SU-DHL-6 (cell line): ENCODE measurements at regions not wholly inside any gene's neighbourhood (a gene's known extent, or its start where the extent isn't known, plus 50 kb on each side); places are given as distances from the start of the nearest gene placed in this dataset.
"Not testable (repeated sequence)": the region's sequence is repeated elsewhere in the genome, so short reads cannot be mapped to it uniquely, and the experiment has no call there.

Source experiments
- H2AFZ ChIP-seq: fragments of 200-600 bp; sonication (generic); 2 replicates; pipeline ENCODE4 v1.6.1; 2014; ENCODE audit warnings: low read depth, mild to moderate bottlenecking, moderate library complexity, mixed read lengths, antibody characterized with exemption, low read length; ENCODE audit not compliant: severe bottlenecking
- H3F3A ChIP-seq: fragments of 200-600 bp; shearing (Covaris generic); 2 replicates; pipeline ENCODE4 v1.6.0; 2016; ENCODE audit warnings: antibody characterized with exemption, mild to moderate bottlenecking; ENCODE audit not compliant: insufficient read depth
- H3K27ac ChIP-seq: fragments of 200-600 bp; sonication (generic); 2 replicates; pipeline ENCODE4 v1.5.1; 2016; ENCODE audit warnings: low read depth, mild to moderate bottlenecking, low read length, moderate library complexity, mixed read lengths
- H3K27me3 ChIP-seq: fragments of 200-600 bp; sonication (generic), shearing (Covaris generic); 2 replicates; pipeline ENCODE4 v1.6.0; 2014; ENCODE audit warnings: mild to moderate bottlenecking, low read length
- H3K36me3 ChIP-seq: fragments of 200-600 bp; sonication (generic); 2 replicates; pipeline ENCODE4 v1.6.1; 2014; ENCODE audit warnings: mild to moderate bottlenecking, low read length, mixed read lengths
- H3K4me2 ChIP-seq: fragments of 300-600, 200-600 bp; shearing (Covaris generic), sonication (generic); 2 replicates; pipeline ENCODE4 v1.6.0; 2014; ENCODE audit warnings: low read length, low read depth, mild to moderate bottlenecking; ENCODE audit not compliant: poor library complexity, severe bottlenecking
- H3K4me3 ChIP-seq: fragments of 200-600 bp; sonication (generic); 2 replicates; pipeline ENCODE4 v1.5.1; 2014; ENCODE audit warnings: antibody characterized with exemption, low read length, mild to moderate bottlenecking, mixed read lengths; ENCODE audit not compliant: insufficient read depth, poor library complexity, severe bottlenecking
- H3K79me2 ChIP-seq: fragments of 200-600 bp; sonication (generic); 2 replicates; pipeline ENCODE4 v1.6.1; 2014; ENCODE audit warnings: mild to moderate bottlenecking, low read length, moderate library complexity; ENCODE audit not compliant: insufficient read depth
- H3K9ac ChIP-seq: fragments of 200-600 bp; sonication (generic); 2 replicates; pipeline ENCODE4 v1.7.0; 2014; ENCODE audit warnings: mild to moderate bottlenecking, low read length
- H3K9me2 ChIP-seq: fragments of 200-600 bp; sonication (generic); replicated peaks from 2 replicates; pipeline ENCODE4 v1.6.1; 2014; ENCODE audit warnings: low read length; ENCODE audit not compliant: insufficient read depth
- H3K9me3 ChIP-seq: fragments of 200-600 bp; sonication (generic); 2 replicates; pipeline ENCODE4 v1.6.1; 2014; ENCODE audit warnings: low read length, mixed read lengths; ENCODE audit not compliant: insufficient read depth
- H4K20me1 ChIP-seq: fragments of 200-600 bp; sonication (generic); 2 replicates; pipeline ENCODE4 v1.6.1; 2014; ENCODE audit warnings: low read depth, mild to moderate bottlenecking, antibody characterized with exemption, low read length, moderate library complexity, mixed read lengths
- EZH2phosphoT487 ChIP-seq: fragments of 200-600 bp; sonication (generic), shearing (Covaris generic); conservative IDR thresholded peaks from 2 replicates; pipeline ENCODE4 v1.6.1; 2018; ENCODE audit warnings: mild to moderate bottlenecking, antibody characterized with exemption, low read length, moderate library complexity, mixed read lengths
- TF ChIP-seq, protein P1 (sequence below): fragments of 200-600 bp; sonication (generic); IDR thresholded peaks from one replicate; pipeline ENCODE4 v1.5.1; 2017; ENCODE audit warnings: antibody characterized with exemption, mild to moderate bottlenecking, low read length, moderate library complexity; ENCODE audit not compliant: insufficient read depth, poor library complexity, severe bottlenecking

DNA sequence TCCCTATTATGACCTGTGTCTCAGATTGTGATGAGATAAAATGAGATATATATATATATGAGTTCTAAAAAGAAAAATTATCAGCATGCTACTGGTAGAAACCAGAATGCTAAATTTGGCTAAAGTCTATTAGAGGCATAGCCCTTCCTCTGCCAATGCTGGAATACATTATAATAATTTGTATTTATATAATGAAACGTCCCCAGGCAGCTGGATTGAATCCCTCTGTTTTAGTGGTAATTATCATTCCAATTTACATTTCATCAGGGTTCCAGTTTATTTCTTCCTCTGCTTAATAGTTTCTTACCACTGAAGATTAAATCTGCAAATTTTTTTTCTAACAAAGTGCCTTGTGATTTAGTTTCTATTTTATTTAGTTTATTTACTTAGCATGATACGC is 71.8 kb upstream of the ABI1 start:
- no peak overlapping the region for H2AFZ ChIP-seq
- no peaks in the 10 kb centered on the region for H3K9me3 ChIP-seq
- no peaks in the 10 kb centered on the region for H3K36me3 ChIP-seq
- H3K4me2 ChIP-seq, result no peak overlapping the region
- no peaks in the 10 kb centered on the region for H3F3A ChIP-seq
- H3K27ac ChIP-seq, result no peak overlapping the region
- no peaks in the 10 kb centered on the region for H3K9me2 ChIP-seq
- no peak overlapping the region for H3K4me3 ChIP-seq
- H3K9ac ChIP-seq, result no peak overlapping the region
- H4K20me1 ChIP-seq, result no peaks in the 10 kb centered on the region
- TF ChIP-seq, protein P1, sequence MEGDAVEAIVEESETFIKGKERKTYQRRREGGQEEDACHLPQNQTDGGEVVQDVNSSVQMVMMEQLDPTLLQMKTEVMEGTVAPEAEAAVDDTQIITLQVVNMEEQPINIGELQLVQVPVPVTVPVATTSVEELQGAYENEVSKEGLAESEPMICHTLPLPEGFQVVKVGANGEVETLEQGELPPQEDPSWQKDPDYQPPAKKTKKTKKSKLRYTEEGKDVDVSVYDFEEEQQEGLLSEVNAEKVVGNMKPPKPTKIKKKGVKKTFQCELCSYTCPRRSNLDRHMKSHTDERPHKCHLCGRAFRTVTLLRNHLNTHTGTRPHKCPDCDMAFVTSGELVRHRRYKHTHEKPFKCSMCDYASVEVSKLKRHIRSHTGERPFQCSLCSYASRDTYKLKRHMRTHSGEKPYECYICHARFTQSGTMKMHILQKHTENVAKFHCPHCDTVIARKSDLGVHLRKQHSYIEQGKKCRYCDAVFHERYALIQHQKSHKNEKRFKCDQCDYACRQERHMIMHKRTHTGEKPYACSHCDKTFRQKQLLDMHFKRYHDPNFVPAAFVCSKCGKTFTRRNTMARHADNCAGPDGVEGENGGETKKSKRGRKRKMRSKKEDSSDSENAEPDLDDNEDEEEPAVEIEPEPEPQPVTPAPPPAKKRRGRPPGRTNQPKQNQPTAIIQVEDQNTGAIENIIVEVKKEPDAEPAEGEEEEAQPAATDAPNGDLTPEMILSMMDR, result no peak
- TF ChIP-seq EZH2phosphoT487, result no peak
- H3K79me2 ChIP-seq, result no peaks in the 10 kb centered on the region
- no peaks in the 10 kb centered on the region for H3K27me3 ChIP-seq

DNA sequence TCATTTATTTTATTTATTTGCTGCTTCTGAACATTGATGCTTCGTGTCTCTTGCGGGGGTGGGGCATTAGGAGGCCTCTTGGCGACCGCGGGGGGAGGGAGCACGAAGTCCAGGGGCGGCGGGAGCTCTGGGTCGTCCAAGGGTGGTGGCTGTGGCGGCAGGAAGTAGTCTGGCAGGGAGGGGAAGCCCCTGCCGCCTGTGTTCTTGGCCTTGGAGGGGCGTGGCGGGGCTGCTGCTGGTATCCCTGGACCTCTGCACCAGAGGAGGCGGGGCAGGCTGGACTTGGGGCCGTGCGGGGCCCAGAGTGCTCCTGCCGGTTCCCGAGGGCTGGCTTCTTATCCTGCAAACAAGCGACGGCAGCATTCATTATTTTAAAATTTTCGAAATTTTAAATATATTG is 70.5 kb upstream of the ABI1 start:
- TF ChIP-seq EZH2phosphoT487, result no peak
- TF ChIP-seq, protein P1, result no peak
- Histone ChIP-seq H3F3A (no peaks in the 10 kb centered on the region), H2AFZ (no peak overlapping the region), H3K4me2 (no peak overlapping the region), H3K79me2 (no peaks in the 10 kb centered on the region), H3K27me3 (no peaks in the 10 kb centered on the region), H3K9me3 (no peaks in the 10 kb centered on the region), H3K27ac (no peak overlapping the region), H3K4me3 (no peak overlapping the region), H3K36me3 (no peaks in the 10 kb centered on the region), H4K20me1 (no peaks in the 10 kb centered on the region), H3K9ac (no peak overlapping the region), H3K9me2 (no peaks in the 10 kb centered on the region)

DNA sequence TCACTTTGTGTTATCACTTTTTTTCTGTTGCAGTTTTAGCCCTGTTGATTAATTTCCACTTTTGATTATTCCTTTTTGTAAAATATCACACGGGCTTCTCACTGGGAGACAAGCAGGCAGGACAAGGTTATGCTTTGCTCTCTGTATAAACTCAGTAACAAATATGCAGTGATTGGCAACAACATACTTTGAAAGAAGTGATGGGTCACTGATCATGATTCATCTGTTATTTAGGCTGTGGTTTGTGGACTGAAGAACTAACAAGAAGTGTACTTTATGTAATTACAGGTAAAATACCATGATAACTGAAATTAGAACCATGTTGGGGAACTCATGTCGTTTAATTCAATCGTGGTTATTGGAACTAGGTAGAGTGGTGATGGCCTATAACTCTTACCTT is 62.1 kb upstream of the ABI1 start:
- not testable (repeated sequence) for H3K79me2 ChIP-seq, H3K9me3 ChIP-seq, H3K27me3 ChIP-seq, H3K9ac ChIP-seq, H2AFZ ChIP-seq, H4K20me1 ChIP-seq, H3F3A ChIP-seq, H3K9me2 ChIP-seq, H3K27ac ChIP-seq, H3K4me2 ChIP-seq, H3K36me3 ChIP-seq, H3K4me3 ChIP-seq

DNA sequence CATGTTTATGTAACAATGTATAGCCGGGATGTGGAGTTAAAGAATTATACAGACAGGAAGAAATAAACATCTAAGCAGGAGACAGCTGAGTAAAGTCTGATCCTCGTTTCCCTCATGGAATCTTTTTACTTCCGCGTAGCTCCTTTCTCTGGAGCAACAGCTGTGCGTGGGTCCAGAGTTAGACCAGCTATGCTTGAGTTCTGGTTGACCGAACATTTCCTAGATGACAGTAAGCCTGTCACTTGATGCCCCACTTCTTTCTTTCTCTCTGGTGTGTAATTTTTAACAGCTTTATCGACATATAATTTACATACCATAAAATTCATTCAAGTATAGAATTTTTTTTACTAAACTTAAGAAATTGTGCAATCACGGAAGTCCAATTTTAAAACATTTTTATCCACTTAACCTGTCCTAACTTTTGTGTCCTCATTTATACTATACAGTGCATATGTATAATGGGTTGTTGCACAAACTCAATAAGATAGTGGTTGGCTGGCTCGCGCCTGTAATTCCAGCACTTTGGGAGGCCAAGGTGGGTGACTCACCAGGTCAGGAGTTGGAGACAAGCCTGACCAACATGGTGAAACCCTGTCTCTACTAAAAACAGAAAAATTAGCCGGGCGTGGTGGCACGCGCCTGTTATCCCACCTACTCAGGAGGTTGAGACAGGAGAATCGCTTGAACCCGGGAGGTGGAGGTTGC is 58.5 kb upstream of the ABI1 start:
- H3K4me2 ChIP-seq, H3K36me3 ChIP-seq, H3K79me2 ChIP-seq, H3K27ac ChIP-seq, H3K9me3 ChIP-seq, H4K20me1 ChIP-seq, H3K27me3 ChIP-seq, H3F3A ChIP-seq, H3K4me3 ChIP-seq, H2AFZ ChIP-seq, H3K9ac ChIP-seq, H3K9me2 ChIP-seq: not testable (repeated sequence)
